ENCODE measurements at regions not wholly inside any gene's neighbourhood (a gene's known extent, or its start where the extent isn't known, plus 50 kb on each side); places are given as distances from the start of the nearest gene placed in this dataset.

- TF ChIP-seq CTCF (IDR thresholded peaks at IDR 0.05) (no peak), POLR2A (IDR thresholded peaks at IDR 0.05) (no peak)
Measured at GRCh38 chr15:56837273-56837672, 81.2 kb upstream of the TCF12 start.
